HG03469 (cell line): ENCODE measurements at regions not wholly inside any gene's neighbourhood (a gene's known extent, or its start where the extent isn't known, plus 50 kb on each side); places are given as distances from the start of the nearest gene placed in this dataset.

Source experiments
- ATAC-seq: cut with Tn5 transposase; IDR thresholded peaks from one replicate; pipeline ENCODE4 v1.9.1; 2021; ENCODE audit warnings: mild to moderate bottlenecking, moderate library complexity, moderate number of reproducible peaks; ENCODE audit not compliant: unreplicated experiment

DNA sequence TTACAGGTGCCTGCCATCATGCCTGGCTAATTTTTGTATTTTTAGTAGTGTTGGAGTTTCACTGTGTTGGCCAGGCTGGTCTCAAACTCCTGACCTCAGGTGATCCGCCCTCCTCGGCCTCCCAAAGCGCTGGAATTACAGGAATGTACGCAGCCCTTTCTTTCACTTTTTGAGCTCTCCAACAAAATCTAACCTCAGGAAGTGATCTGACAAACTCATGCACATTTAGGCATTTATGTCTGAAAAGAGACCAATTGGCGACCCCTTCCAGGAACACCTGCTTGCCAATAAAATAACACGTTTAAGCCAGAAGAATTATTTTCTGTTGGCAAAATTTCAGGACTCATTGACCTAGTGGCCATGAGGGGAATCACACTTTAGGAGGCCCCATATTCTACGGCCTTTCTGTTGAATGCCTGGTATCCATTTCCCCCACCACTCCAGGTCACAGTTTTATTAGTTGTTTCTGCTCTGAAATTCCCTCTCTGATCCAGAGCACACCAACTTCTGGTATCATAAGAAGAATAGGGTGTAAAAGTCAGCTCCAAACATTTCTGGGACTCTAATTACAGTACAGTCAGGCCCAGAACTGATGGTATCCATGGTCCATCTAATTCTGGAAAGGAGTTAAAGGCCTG, 65.8 kb upstream of the FRMD4A start:
- ATAC-seq, result no peak

DNA sequence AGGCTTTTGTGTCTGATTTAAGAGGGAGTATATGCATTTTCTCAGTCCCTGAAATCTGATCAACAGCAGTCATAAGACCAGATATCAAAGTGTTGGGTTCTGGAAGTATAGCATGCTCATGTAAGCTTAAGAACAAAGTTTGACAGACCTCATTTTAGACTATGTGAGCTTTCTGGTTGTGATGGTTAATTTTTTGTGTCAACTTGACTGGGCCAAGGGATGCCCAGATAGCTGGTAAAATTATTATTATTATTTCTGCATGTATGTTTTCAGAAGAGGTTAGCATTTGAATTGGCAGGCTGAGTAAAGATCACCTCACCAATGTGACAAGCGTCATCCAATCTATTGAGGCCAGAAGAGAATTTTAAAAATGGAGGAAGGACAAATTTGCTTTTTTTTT, 63.5 kb upstream of the FRMD4A start:
- no peak for ATAC-seq

DNA sequence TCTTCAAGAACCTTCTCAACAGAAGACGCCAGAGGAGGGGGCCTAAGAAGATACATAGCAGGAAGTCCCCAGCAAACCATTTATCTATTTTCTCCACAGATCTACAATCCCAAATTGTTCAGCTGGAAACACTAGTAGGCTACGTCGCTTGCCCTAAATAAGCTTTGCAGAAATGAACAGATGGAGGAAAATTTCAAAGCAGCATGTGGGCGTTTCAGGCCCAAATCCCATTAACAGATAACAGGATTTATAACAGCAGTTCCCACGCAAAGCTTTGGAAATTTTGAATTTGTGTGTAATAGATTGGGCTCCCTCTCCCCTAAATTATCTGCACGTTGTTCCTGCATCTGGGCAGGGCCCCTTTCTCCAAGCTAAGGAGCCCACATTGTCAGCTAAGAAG, 60.6 kb upstream of the FRMD4A start:
- no peak for ATAC-seq

DNA sequence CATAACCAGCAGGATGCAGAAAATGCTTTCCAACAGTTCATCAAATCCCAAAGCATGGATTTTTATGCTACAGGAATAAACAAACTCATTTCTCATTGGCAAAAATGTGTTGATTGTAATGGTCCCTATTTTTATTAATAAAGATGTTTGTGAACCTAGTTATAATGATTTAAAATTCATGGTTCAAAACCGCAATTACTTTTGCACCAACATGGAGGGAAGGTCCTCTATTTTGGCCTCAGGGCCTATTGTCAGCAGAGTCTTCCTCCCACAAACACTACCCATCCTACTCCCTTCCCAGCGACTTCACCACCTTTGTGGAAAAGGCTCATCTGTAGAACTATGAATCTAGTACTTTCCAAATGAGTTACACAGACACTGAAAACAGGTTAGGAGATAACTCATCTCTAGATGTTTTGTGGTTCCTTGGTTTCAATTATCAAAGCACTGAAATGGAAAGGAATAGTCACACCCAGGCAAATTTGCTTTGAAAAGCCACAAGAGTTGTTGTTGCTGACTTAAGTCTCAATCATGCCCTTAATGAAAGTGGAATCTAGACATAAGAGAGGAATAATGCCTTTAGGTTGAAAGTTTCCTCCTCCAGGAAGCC, 59.4 kb upstream of the FRMD4A start:
- ATAC-seq, result peak; percentile 79

DNA sequence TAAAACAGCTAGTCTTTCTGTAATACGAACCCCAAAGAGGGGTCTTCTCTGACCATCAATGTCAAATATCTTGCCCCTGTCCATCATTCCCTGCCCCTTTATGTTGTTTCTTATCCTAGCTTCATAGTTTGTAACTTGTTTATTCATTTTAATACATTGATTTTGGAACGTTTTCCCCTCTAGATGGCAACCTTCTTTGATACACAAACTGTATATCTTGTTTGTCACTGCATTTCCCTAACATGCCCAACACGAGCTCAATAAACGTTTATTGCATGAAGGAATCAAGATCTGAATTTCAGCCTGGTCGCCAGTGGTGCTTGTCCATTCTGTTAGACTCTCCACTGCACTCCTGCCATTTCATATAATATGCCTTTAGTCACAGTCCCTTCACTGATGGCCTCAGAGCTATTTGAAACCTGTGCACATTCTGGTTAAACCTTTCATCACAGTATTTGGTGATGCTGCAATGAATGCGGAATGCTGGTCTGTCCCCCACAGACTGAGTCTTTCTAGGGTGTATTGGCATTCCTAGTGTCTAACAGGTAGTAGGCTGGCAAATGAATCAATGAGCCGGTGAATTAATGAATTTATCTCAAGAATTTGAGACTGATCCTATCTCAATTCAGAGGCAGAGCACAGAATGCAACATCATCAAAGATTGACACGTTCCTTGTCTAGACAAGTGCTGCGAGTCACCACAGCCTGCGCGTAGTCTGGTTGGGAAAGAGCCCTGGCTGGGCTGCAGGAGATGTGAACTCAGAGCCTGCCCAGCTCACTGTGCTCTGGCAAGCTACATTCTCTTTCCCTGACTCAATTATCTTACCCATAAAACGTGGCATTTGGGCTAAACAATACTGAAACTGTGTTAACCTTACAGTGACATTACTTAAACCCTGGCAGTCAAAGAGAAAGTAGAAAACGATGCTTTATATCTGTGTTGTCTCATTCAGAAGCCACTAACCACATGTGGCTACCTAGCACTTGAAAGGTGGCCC, 55.2 kb upstream of the FRMD4A start:
- no peak for ATAC-seq

DNA sequence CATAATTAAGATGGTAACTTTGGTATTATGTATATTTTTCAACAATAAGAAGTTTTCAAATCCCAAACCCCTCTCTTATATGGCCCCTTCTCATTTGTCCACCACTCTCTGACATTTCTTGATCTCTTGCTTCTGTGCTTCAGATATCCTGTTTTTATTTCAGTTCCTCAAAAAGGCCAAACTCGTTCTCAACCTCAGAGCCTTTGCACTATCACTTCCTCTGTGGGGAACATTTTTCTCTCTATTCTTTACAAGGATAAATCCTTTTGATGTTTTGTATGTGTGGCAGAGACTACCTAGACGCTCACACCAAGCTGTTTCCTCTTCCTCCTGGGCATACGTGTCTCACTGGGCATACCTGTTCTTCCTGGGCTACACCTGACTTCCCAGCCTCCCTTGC, 54.2 kb upstream of the FRMD4A start:
- ATAC-seq, result no peak

DNA sequence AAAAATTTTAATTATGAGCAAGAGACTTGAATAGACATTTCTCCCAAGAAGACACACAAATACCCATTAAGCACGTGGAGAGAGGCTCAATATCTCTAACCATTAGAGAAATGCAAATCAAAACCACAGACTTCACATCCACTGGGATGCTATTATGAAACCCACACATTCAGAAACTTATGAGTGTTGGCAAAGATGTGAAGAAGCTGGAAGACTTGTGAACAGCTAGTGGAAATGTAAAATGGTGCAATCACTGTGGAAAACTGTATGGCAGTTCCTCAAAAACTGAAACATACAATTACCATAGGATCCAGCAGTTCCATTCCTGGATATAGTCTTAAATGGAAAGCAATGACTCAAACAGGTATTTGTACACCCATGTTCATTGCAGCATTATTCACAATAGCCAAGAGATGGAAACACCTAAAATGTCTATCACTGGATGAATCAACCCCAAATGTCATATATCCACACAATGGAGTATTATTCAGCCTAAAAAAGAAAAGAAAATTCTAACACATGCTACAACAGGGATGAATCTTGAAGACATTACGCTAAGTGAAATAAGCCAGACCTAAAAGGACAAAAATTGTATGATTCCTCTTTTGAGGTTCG, 53.5 kb upstream of the FRMD4A start:
- ATAC-seq, result no peak

DNA sequence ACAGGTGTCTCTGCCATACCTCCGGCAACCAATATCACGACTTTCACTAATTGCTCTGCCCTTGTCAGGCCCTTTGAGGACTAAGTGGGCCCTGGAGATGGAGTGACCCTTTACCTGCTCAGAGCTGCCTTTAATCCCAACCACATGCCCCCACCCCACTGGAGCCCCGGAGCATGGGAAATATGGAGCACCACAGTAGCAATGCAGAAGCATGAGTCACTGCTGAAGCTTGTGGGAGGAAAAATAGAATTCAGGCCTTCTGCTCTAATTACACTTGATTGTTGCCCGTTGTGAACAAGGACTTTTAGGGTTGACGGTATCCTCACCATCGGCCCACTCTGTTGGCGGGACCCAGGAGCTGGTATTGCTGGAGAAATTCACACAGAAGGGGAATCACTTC, 52.5 kb upstream of the FRMD4A start:
- ATAC-seq, result no peak

DNA sequence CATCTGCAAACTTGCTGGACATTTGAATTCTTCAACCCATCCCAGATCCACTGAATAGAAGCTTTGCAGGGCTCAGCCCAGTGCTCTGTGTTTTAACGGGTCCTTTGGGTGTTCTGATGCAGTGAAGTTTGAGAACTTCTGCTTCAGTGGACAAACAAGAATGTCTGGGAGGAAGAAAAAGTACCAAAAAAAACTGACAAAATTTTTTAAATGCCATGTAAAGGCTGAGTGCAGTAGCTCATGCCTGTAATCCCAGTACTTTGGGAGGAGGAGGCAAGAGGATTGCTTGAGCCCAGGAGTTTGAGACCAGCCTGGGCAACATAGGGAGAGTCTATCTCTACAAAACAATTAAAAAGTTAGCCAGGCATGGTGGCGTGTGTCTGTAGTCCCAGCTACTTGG, 51.8 kb upstream of the FRMD4A start:
- no peak for ATAC-seq

DNA sequence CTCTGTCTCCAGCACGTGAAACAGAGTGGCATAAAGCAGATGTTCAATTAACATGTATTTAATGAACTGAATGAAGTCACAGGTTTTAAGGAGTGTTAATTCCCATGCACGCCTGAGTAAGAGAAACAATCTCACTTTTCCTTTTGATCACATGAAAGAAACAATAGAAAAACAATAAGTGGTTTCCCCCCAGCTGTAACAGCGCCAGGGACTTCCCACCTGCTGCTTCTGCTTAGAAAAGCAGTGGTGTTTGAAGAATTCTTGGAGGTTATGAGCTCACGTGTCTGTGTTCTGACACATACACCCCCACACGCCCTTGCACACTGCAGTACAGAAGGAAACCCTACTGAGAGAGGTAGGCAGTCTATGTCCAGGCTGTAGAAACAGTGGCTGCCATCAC, 51.3 kb upstream of the FRMD4A start:
- no peak for ATAC-seq

DNA sequence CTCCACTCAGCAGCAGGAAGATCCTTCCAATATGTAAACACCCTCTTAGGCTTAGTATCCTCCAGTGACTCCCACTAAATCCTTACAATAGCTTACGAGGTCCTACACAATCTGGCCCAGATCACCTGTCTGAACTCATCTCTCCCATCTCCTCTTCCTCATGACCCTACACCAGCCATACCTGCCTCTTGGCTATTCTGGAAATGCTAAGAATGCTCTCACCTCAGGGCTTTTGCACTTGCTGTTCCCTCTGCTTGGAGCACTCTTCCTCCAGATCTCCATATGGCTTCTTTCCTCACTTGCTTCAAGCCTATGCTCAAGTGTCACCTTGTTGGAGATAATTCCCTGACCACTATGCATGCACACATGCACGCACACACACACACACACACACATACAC, 50.8 kb upstream of the FRMD4A start:
- ATAC-seq, result no peak

DNA sequence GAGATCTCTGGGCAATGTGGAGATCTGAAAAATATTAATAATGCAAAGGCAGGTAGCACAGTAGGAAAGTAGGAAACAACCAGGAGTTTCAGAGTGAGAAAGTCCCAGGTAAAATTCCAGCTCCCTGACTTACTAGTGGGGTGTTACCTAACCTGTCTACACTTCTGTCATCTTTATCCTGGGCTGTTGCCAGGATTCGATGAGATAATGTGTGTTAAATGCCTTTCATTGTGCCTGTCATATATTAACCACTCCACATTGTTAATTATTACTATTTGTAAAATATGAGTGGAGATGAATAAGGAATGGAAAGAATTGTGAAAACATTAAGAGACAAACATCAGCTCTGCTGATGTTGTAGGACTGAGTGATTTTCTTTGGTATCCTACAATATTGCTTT, 50.0 kb upstream of the FRMD4A start:
- ATAC-seq, result no peak
